H1 (cell line): ENCODE measurements at regions not wholly inside any gene's neighbourhood (a gene's known extent, or its start where the extent isn't known, plus 50 kb on each side); places are given as distances from the start of the nearest gene placed in this dataset.

ENCODE experiments used
- CTCF ChIA-PET: fragments of 300-600 bp; sonication (Branson Sonifier 250); formaldehyde crosslinking; loops from one replicate; lab custom pipeline; 2021; ENCODE audit not compliant: partially characterized antibody; lab: Charles Lee
- POLR2A ChIA-PET: fragments of 300-600 bp; sonication (Branson Sonifier 250); formaldehyde crosslinking; loops from one replicate; lab custom pipeline; 2021; ENCODE audit warnings: inconsistent platforms; ENCODE audit not compliant: partially characterized antibody; lab: Charles Lee
- DNase-seq, 2 experiments: peaks; one replicate each; pipeline versions ENCODE4 v3.0.0 to v3.0.0-alpha.2; 2010 to 2022; ENCODE audit warnings: low spot score in 2 of 2, low read depth in 1 of 2, mixed read lengths in 1 of 2
- FAIRE-seq: peaks from 2 replicates; lab custom pipeline; 2011; peaks lifted over from hg19 to GRCh38; lab: Jason Lieb, UNC
- H2AFZ ChIP-seq: 2 replicates; pipeline ENCODE4 v1.8.1; 2012; ENCODE audit warnings: low read length, inconsistent platforms
- H2AK5ac ChIP-seq: 2 replicates; pipeline ENCODE4 v1.6.1; 2013; ENCODE audit warnings: low read depth, low read length
- H2BK120ac ChIP-seq: replicated peaks from 2 replicates; pipeline ENCODE3; 2013; ENCODE audit warnings: low read depth, low read length, inconsistent platforms
- H2BK12ac ChIP-seq: 2 replicates; pipeline ENCODE4 v1.6.1; 2013; ENCODE audit warnings: low read depth, low read length
- H2BK15ac ChIP-seq: 2 replicates; pipeline ENCODE4 v1.6.1; 2013; ENCODE audit warnings: low read length
- H2BK20ac ChIP-seq: 2 replicates; pipeline ENCODE4 v1.6.1; 2013; ENCODE audit warnings: low read length
- H2BK5ac ChIP-seq: 2 replicates; pipeline ENCODE4 v1.6.1; 2013; ENCODE audit warnings: low read depth, low read length
- H3K14ac ChIP-seq: 2 replicates; pipeline ENCODE4 v1.6.1; 2013; ENCODE audit warnings: inconsistent platforms; ENCODE audit not compliant: insufficient read length
- H3K18ac ChIP-seq: 2 replicates; pipeline ENCODE4 v1.6.1; 2013; ENCODE audit warnings: low read length; ENCODE audit errors: extremely low read depth
- H3K23ac ChIP-seq: 2 replicates; pipeline ENCODE4 v1.6.1; 2013; ENCODE audit warnings: inconsistent platforms; ENCODE audit not compliant: insufficient read length
- H3K23me2 ChIP-seq: 2 replicates; pipeline ENCODE4 v1.6.1; 2013; ENCODE audit warnings: low read depth, low read length
- H3K27ac ChIP-seq: 2 replicates; pipeline ENCODE4 v1.6.1; 2011; ENCODE audit warnings: low read depth, low read length, inconsistent platforms
- H3K27me3 ChIP-seq, 4 experiments: replicated peaks in 1 of 4; 1 replicate in 1 of 4; 2 replicates in 3 of 4; pipeline versions ENCODE4 v1.6.1 to v1.8.1; 2011 to 2013; ENCODE audit warnings: low read length in 3 of 4, mild to moderate bottlenecking in 3 of 4, inconsistent platforms in 2 of 4, mixed read lengths in 2 of 4, moderate library complexity in 1 of 4; ENCODE audit not compliant: control insufficient read depth in 3 of 4, insufficient read depth in 3 of 4; ENCODE audit errors: extremely low read depth in 1 of 4
- H3K36me3 ChIP-seq, 4 experiments: 2 replicates each; pipeline versions ENCODE4 v1.6.1 to v1.8.1; 2011 to 2013; ENCODE audit warnings: mild to moderate bottlenecking in 4 of 4, low read length in 3 of 4, moderate library complexity in 2 of 4, control low read depth in 1 of 4, inconsistent platforms in 1 of 4; ENCODE audit not compliant: insufficient read depth in 4 of 4, control insufficient read depth in 2 of 4
- H3K4ac ChIP-seq: replicated peaks from 2 replicates; pipeline ENCODE3; 2013; ENCODE audit warnings: low read length, low read depth, mixed read lengths, inconsistent platforms; ENCODE audit not compliant: insufficient read length
- H3K4me1 ChIP-seq, 4 experiments: replicated peaks in 1 of 4; 1 replicate in 1 of 4; 2 replicates in 3 of 4; pipeline versions ENCODE4 v1.6.1 to v1.8.1; 2011 to 2013; ENCODE audit warnings: low read length in 3 of 4, inconsistent platforms in 2 of 4, mixed read lengths in 1 of 4; ENCODE audit not compliant: insufficient read depth in 4 of 4, control insufficient read depth in 3 of 4
- H3K4me2 ChIP-seq, 2 experiments: 2 replicates each; pipeline versions ENCODE4 v1.6.1 to v1.8.1; 2011 to 2013; ENCODE audit warnings: low read depth in 2 of 2, low read length in 2 of 2, control low read depth in 1 of 2, inconsistent platforms in 1 of 2, mild to moderate bottlenecking in 1 of 2; ENCODE audit not compliant: insufficient read depth in 1 of 2
- H3K4me3 ChIP-seq, 4 experiments: fragments of 200-600, 300-600 bp in 1 of 4; sonication (generic), shearing (Covaris generic), sonication (Bioruptor Twin) in 1 of 4; 2 replicates each; pipeline versions ENCODE4 v1.5.1 to v1.8.1; 2011 to 2016; ENCODE audit warnings: low read length in 4 of 4, low read depth in 3 of 4, control low read depth in 2 of 4, inconsistent platforms in 2 of 4, mild to moderate bottlenecking in 2 of 4, mixed read lengths in 1 of 4, moderate library complexity in 1 of 4; ENCODE audit not compliant: insufficient read depth in 2 of 4; ENCODE audit errors: extremely low read depth in 1 of 4
- H3K56ac ChIP-seq: replicated peaks from 2 replicates; pipeline ENCODE3; 2013; ENCODE audit warnings: low read depth, mild to moderate bottlenecking, mixed read lengths, low read length, inconsistent platforms; ENCODE audit not compliant: insufficient read length
- H3K79me1 ChIP-seq: 2 replicates; pipeline ENCODE4 v1.6.1; 2013; ENCODE audit warnings: low read depth, low read length, control low read depth
- H3K79me2 ChIP-seq, 2 experiments: 2 replicates each; pipeline versions ENCODE4 v1.6.1 to v1.8.1; 2012 to 2013; ENCODE audit warnings: low read length in 2 of 2, mild to moderate bottlenecking in 2 of 2, inconsistent platforms in 1 of 2; ENCODE audit not compliant: insufficient read depth in 2 of 2, control insufficient read depth in 1 of 2
- H3K9ac ChIP-seq, 4 experiments: replicated peaks in 1 of 4; 1 replicate in 1 of 4; 2 replicates in 3 of 4; pipeline versions ENCODE4 v1.6.1 to v1.8.1; 2011 to 2013; ENCODE audit warnings: low read depth in 3 of 4, low read length in 3 of 4, control low read depth in 2 of 4, mild to moderate bottlenecking in 2 of 4, moderate library complexity in 2 of 4, inconsistent platforms in 1 of 4; ENCODE audit errors: extremely low read depth in 1 of 4
- H3K9me3 ChIP-seq, 2 experiments: 2 replicates each; pipeline versions ENCODE4 v1.6.1 to v1.8.1; 2012 to 2013; ENCODE audit warnings: mild to moderate bottlenecking in 2 of 2, moderate library complexity in 2 of 2, control low read depth in 1 of 2, inconsistent platforms in 1 of 2, low read depth in 1 of 2, low read length in 1 of 2, mixed read lengths in 1 of 2; ENCODE audit not compliant: insufficient read depth in 2 of 2
- H4K20me1 ChIP-seq, 2 experiments: replicated peaks in 1 of 2; 2 replicates each; pipeline versions ENCODE3 to v1.8.1; 2011 to 2013; ENCODE audit warnings: inconsistent platforms in 2 of 2, low read length in 2 of 2, mild to moderate bottlenecking in 1 of 2; ENCODE audit not compliant: insufficient read depth in 2 of 2, control insufficient read depth in 1 of 2
- H4K5ac ChIP-seq: 2 replicates; pipeline ENCODE4 v1.6.1; 2013; ENCODE audit warnings: low read length, low read depth, mixed read lengths, inconsistent platforms; ENCODE audit not compliant: insufficient read length
- H4K8ac ChIP-seq: 2 replicates; pipeline ENCODE4 v1.8.0; 2013; ENCODE audit warnings: mild to moderate bottlenecking, moderate library complexity, low read length, inconsistent platforms; ENCODE audit not compliant: insufficient read depth; ENCODE audit errors: extremely low read depth
- H4K91ac ChIP-seq: replicated peaks from 2 replicates; pipeline ENCODE3; 2013; ENCODE audit warnings: low read length, mixed read lengths, inconsistent platforms; ENCODE audit not compliant: insufficient read length
- BRCA1 ChIP-seq: IDR thresholded peaks from 2 replicates; pipeline ENCODE4 v1.6.1; 2012; ENCODE audit warnings: low read depth, low read length, improper control_type of control experiment
- EGR1 ChIP-seq: IDR thresholded peaks from 2 replicates; pipeline ENCODE4 v1.6.1; 2011; ENCODE audit warnings: low read depth, low read length, borderline replicate concordance
- EP300 ChIP-seq, 2 experiments: IDR thresholded peaks; 1 replicate in 1 of 2; 2 replicates in 1 of 2; pipeline ENCODE4 v1.6.1; 2011 to 2012; ENCODE audit warnings: low read depth in 2 of 2, low read length in 2 of 2, mild to moderate bottlenecking in 2 of 2, borderline replicate concordance in 1 of 2, inconsistent platforms in 1 of 2, moderate library complexity in 1 of 2
- HDAC6 ChIP-seq: IDR thresholded peaks from one replicate; pipeline ENCODE4 v1.7.1; 2012; ENCODE audit warnings: low read depth, mild to moderate bottlenecking, inconsistent platforms, low read length, moderate library complexity
- KDM4A ChIP-seq: IDR thresholded peaks from one replicate; pipeline ENCODE4 v1.7.1; 2012; ENCODE audit warnings: low read depth, mild to moderate bottlenecking, moderate library complexity, low read length, inconsistent platforms; ENCODE audit not compliant: severe bottlenecking
- MAFK ChIP-seq: IDR thresholded peaks from 2 replicates; pipeline ENCODE4 v1.6.1; 2012; ENCODE audit warnings: low read depth, mild to moderate bottlenecking, improper control_type of control experiment, low read length
- MAX ChIP-seq: IDR thresholded peaks from 2 replicates; pipeline ENCODE4 v1.6.1; 2012; ENCODE audit warnings: inconsistent platforms
- NANOG ChIP-seq: IDR thresholded peaks from 2 replicates; pipeline ENCODE4 v1.6.1; 2011; ENCODE audit warnings: low read length, low read depth, mild to moderate bottlenecking, inconsistent platforms; ENCODE audit not compliant: insufficient read depth, poor library complexity, severe bottlenecking
- NRF1 ChIP-seq: IDR thresholded peaks from 2 replicates; pipeline ENCODE4 v1.6.1; 2011; ENCODE audit warnings: mild to moderate bottlenecking, low read depth, low read length, improper control_type of control experiment
- RAD21 ChIP-seq, 2 experiments: IDR thresholded peaks in 1 of 2; conservative IDR thresholded peaks in 1 of 2; 2 replicates each; pipeline ENCODE4 v1.6.1; 2011; ENCODE audit warnings: low read depth in 2 of 2, low read length in 2 of 2, improper control_type of control experiment in 1 of 2, inconsistent platforms in 1 of 2, mild to moderate bottlenecking in 1 of 2, moderate library complexity in 1 of 2
- SP2 ChIP-seq: IDR thresholded peaks from 2 replicates; pipeline ENCODE4 v1.6.1; 2012; ENCODE audit warnings: mild to moderate bottlenecking, low read length, inconsistent platforms
- TEAD4 ChIP-seq: IDR thresholded peaks from 2 replicates; pipeline ENCODE4 v1.6.1; 2012; ENCODE audit warnings: low read depth, low read length, inconsistent platforms, mixed read lengths
- WGBS, 2 experiments: shearing (Covaris generic) in 1 of 2; methylation state at CpG; one replicate each; pipeline versions ENCODE4 v1.1.6 to v1.1.7; 2013 to 2015; ENCODE audit warnings: low lambda C conversion rate in 2 of 2, mixed read lengths in 2 of 2, inconsistent platforms in 1 of 2, low coverage in 1 of 2, missing lambda C conversion rate in 1 of 2; ENCODE audit not compliant: insufficient replicate concordance in 2 of 2, insufficient coverage in 1 of 2, insufficient read length in 1 of 2; ENCODE audit errors: extremely low coverage in 1 of 2, missing lambda C conversion rate in 1 of 2; 5-methylcytosine and 5-hydroxymethylcytosine counted together

GRCh38 chr2:30355306-30355705 is 91.7 kb upstream of the LCLAT1 start:
- Histone ChIP-seq H3K9me3 (no peaks in the 10 kb centered on the region), H3K27me3 (no peaks in the 10 kb centered on the region), H3K79me1 (no peaks in the 10 kb centered on the region), H2BK12ac (no peak overlapping the region), H2AFZ (no peak overlapping the region), H2AK5ac (no peak overlapping the region), H3K79me2 (no peaks in the 10 kb centered on the region), H3K56ac (no peak overlapping the region), H3K27ac (no peak overlapping the region), H4K91ac (no peak overlapping the region), H3K4ac (no peak overlapping the region), H3K23me2 (no peaks in the 10 kb centered on the region), H2BK15ac (no peak overlapping the region), H3K4me1 (no peaks in the 10 kb centered on the region), H2BK20ac (no peak overlapping the region), H3K14ac (no peak overlapping the region), H4K5ac (no peak overlapping the region), H3K9ac (no peak overlapping the region), H3K36me3 (no peaks in the 10 kb centered on the region), H4K20me1 (no peaks in the 10 kb centered on the region), H3K4me2 (no peak overlapping the region), H3K18ac (no peak overlapping the region), H2BK120ac (no peak overlapping the region), H2BK5ac (no peak overlapping the region), H3K23ac (no peak overlapping the region), H4K8ac (no peak overlapping the region), H3K4me3 (no peak overlapping the region)
- CTCF ChIA-PET: interaction anchor here (1.2 kb wide), 1 partner anchor 13 kb away, joined by 4 read pairs; no protein-coding TSS in a partner anchor
- TF ChIP-seq EGR1 (no peak), NRF1 (no peak), SP2 (no peak), KDM4A (no peak), EP300 (IDR thresholded peaks at IDR 0.05; ENCODE audit: borderline replicate concordance in 1 of 2, low read depth in 2 of 2, low read length in 2 of 2) (no peak), BRCA1 (no peak), HDAC6 (no peak), MAX (no peak), TEAD4 (no peak), MAFK (no peak), NANOG (no peak), RAD21 (IDR thresholded peaks at IDR 0.05 in 1 of 2, conservative IDR thresholded peaks at IDR 0.05 in 1 of 2; ENCODE audit: low read depth in 2 of 2, low read length in 2 of 2) (no peak)
- FAIRE-seq: no peak
- DNase-seq: no peak
- POLR2A ChIA-PET: interaction anchor here (1.1 kb wide), 1 partner anchor 9 kb away, joined by 4 read pairs; no protein-coding TSS in a partner anchor
- WGBS, 2 experiments: 100% methylated on average over 3 of the region's 3 CpGs; no CpG with 5 or more reads in 1 of the 2 experiments
